ENCODE measurements at regions not wholly inside any gene's neighbourhood (a gene's known extent, or its start where the extent isn't known, plus 50 kb on each side); places are given as distances from the start of the nearest gene placed in this dataset.

- TF ChIP-seq POLR2A (IDR thresholded peaks at IDR 0.05) (no peak), CTCF (IDR thresholded peaks at IDR 0.05) (no peak)
These were observed 160.1 kb upstream of the NECTIN1 start for GRCh38 chr11:119889111-119889510.
